Stimulated activated CD4-positive, alpha-beta T cell treated with anti-CD3 and anti-CD28 coated beads, Interleukin-2, amount 100 ng/mL, for 24 hours (primary cell): ENCODE measurements at regions not wholly inside any gene's neighbourhood (a gene's known extent, or its start where the extent isn't known, plus 50 kb on each side); places are given as distances from the start of the nearest gene placed in this dataset.

Experiments used
- DNase-seq, 2 donors: peaks; one replicate each; pipeline ENCODE4 v3.0.0-alpha.2; 2020

- DNase-seq = no peak
These were observed 263.4 kb upstream of the NDST4 start for GRCh38 chr4:115376866-115377265.

DNA sequence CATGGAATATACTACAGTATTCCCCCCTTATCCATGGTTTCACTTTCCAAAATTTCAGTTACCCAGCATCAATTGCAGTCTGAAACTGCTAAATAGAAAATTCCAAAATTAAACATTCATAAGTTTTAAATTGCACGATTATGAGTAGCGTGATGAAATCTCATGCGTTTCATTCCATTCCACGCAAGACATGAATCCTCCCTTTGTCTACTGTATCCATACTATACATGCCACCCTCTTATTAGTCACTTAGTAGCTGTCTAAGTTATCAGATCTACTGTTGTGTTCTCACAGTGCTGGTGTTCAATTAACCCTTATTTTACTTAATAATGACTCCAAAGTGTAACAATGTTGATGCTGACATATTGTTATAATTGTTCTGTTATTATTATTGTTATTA lies 261.2 kb upstream of the NDST4 start:
- no peak for DNase-seq

GRCh38 chr4:115370490-115370889 lies 257.1 kb upstream of the NDST4 start:
- no peak for DNase-seq

GRCh38 chr4:115370012-115370411 lies 256.6 kb upstream of the NDST4 start:
- DNase-seq = no peak

DNA sequence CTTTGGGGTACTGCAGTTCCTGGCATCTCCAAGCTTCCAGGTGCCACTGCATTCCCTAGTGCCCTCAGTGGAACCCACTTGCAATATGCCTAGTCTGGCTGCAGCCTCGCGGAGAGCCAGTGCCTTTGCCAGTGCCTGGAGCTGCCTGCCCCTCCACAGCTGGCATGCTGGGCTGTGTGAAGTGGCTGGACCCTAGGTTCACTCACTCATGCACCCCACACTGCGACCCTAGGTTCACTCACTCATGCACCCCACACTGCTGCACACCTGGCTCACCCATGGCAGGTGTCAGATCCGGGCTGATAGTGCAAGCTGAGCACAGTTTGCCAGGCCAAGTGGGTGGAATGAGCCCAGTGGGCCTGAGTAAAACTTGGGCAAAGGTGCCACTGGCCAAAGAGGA lies 253.0 kb upstream of the NDST4 start:
- no peak for DNase-seq

DNA sequence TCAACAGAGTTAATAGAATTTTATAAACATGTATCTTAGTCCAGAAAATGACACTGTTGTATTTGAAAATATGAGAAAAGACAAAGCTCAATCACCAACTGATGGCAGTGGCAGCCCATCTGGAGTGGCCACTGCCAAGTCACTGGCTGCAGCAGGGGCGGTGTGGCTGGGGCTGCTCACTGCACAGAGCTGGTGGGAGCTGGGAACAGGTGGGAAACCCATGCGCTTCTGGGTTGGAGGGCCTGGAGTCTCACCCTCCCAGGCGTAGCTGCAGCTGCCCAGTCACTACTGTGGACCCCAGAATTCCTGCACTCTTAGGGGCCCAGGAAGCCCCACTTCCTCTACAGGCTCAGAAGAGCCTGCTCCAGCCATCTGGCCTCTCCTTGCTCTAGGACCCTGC lies 251.8 kb upstream of the NDST4 start:
- no peak for DNase-seq

GRCh38 chr4:115361781-115362180 lies 248.4 kb upstream of the NDST4 start:
- no peak for DNase-seq

- DNase-seq = no peak
These were observed 247.0 kb upstream of the NDST4 start for GRCh38 chr4:115360431-115360830.

- no peak for DNase-seq
These were observed 244.4 kb upstream of the NDST4 start for GRCh38 chr4:115357776-115358175.

GRCh38 chr4:115356176-115356575 lies 242.8 kb upstream of the NDST4 start:
- no peak for DNase-seq

DNA sequence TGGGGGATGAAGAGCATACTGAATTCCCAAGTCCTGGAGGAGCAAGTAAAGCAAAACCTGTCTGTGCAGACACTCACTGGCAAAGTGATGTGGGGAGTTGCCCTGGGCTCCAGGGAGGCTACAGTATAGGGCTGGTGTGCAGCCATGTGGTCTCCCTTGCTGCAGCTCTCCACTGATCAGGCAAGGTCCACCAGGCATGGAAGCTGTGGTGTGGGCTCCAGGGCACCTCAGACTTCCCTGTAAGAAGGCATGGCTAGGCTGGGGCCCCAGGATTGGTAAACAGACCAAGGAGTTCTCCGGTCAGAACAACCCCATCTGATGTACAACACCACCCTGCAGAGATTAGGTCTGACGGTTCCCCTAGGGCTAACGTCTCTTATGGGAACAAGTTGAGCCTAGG lies 241.9 kb upstream of the NDST4 start:
- DNase-seq = no peak

DNA sequence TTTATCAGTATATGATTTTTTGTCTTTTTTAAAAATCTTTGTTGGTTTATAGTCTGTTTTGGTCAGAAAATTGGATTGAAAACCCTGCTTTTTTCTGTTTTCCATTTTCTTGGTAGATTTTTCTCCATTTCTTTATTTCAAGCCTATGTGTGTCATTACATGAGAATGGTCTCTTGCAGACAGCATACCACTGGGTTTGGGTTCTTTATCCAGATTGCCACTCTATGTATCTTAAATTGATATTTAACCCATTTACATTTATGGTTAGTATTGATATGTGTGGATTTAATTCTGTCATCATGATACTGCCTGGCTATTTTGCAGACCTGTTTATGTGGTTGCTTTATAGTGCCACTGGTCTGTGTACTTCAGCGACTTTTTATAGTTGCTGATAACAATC lies 239.9 kb upstream of the NDST4 start:
- no peak for DNase-seq

DNA sequence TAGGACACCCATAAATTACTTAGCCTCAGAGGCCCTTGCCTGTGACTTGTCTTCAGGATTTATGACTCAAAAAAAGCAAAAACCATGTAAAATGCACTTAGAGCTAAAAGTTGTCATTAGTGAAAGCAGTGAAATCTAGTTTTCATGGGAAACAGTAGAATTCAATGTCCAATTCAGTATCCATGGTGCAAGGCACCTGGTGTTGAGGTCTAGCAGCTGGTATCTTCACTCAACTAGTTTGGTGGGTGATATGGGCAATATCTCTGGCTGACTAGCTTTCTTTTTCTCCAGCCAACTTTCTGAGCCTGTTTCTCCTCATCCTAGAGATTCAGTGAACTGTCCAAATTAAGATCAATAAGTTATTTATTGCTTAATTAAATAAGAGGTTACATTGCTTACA lies 229.8 kb upstream of the NDST4 start:
- DNase-seq = no peak

- DNase-seq = no peak
These were observed 221.5 kb upstream of the NDST4 start for GRCh38 chr4:115334736-115335411.

GRCh38 chr4:115332078-115332477 lies 218.7 kb upstream of the NDST4 start:
- DNase-seq = no peak

- no peak for DNase-seq
These were observed 217.8 kb upstream of the NDST4 start for GRCh38 chr4:115331241-115331640.

DNA sequence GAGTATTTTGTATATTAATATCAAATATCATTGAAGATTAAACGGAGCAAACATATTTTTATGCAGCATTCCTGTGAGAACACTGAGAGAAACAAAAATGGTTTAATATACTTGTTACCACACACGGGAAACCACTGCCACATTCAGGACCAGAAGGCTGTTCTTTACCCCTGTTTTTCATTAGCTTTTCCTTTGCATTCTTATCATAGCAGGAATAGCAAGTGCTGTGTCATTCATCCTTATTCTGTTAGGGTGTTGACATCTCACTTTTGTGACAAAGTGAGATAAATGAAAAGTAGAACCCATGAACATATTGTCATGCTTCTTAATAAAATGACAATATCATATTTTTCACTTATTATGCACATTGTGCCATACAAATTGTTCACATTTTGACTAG lies 212.4 kb upstream of the NDST4 start:
- DNase-seq = no peak

- DNase-seq = no peak
These were observed 209.8 kb upstream of the NDST4 start for GRCh38 chr4:115323106-115323707.

- no peak for DNase-seq
These were observed 201.8 kb upstream of the NDST4 start for GRCh38 chr4:115315182-115315581.

- no peak for DNase-seq
These were observed 197.2 kb upstream of the NDST4 start for GRCh38 chr4:115310641-115311040.

DNA sequence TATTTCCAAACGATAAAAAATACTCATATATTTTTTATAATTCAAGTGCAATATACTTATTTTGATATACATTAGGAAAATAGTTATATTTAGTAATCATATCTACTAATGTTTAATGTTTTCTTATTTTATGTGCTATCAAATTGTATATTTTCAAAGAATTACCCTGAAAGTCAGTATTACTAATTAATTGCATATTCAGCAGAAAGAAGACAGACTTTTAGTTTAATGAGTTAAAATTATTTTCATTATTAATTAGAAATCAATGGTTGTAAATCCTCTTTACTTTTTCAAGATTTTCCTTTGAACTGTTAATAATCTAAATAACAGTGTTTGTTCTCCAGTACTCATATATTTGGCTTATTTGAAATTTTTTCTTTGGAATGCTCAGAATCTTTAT lies 181.3 kb upstream of the NDST4 start:
- no peak for DNase-seq

DNA sequence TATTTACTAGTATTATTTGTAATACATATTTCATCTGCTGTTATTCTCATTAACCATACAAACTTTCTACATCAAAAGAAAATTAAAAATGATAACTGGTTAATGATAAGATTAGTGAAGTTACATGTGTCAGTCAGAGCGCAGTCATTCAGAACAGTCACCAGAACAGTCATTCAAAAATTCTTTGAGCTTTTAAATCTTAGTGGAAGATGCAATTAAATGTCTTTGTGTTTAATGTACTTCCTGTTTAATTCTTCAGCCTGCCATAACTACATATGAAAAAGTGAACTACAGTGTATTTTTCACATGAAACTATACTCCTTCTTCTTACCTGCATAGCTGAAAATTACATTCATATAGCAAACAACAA lies 179.7 kb upstream of the NDST4 start:
- DNase-seq = no peak

GRCh38 chr4:115292320-115293092 lies 179.1 kb upstream of the NDST4 start:
- DNase-seq = no peak

- DNase-seq = no peak
These were observed 174.0 kb upstream of the NDST4 start for GRCh38 chr4:115287426-115287825.
